AG04450 (cell line): ENCODE measurements at regions not wholly inside any gene's neighbourhood (a gene's known extent, or its start where the extent isn't known, plus 50 kb on each side); places are given as distances from the start of the nearest gene placed in this dataset.

Experiments used
- CTCF ChIA-PET: fragments of 300-600, 350-600 bp; formaldehyde crosslinking; extraction: SDS; loops from one replicate; lab custom pipeline; 2022; ENCODE audit warnings: antibody characterized with exemption, inconsistent platforms; lab: Charles Lee
- POLR2A ChIA-PET: fragments of 350-600 bp; formaldehyde crosslinking; extraction: SDS; loops from one replicate; lab custom pipeline; 2021; ENCODE audit warnings: antibody characterized with exemption, inconsistent platforms; lab: Yijun Ruan, JAX
- DNase-seq: peaks from one replicate; pipeline ENCODE4 v3.0.0-alpha.2; 2011; ENCODE audit warnings: low read depth, low spot score
- H3K27ac ChIP-seq: one replicate; pipeline ENCODE4 v1.5.1; 2012; ENCODE audit warnings: low read depth, low read length, control low read depth
- H3K27me3 ChIP-seq: one replicate; pipeline ENCODE4 v1.6.0; 2012; ENCODE audit warnings: low read length; ENCODE audit not compliant: control insufficient read depth, insufficient read depth
- H3K4me3 ChIP-seq: 2 replicates; pipeline ENCODE4 v1.5.1; 2011; ENCODE audit warnings: mild to moderate bottlenecking, low read depth, low read length, control low read depth
- H3K9me3 ChIP-seq: 2 replicates; pipeline ENCODE4 v1.5.1; 2012; ENCODE audit warnings: low read length; ENCODE audit not compliant: control insufficient read depth, insufficient read depth
- CTCF ChIP-seq: IDR thresholded peaks from 2 replicates; pipeline ENCODE4 v1.5.1; 2011; ENCODE audit warnings: low read depth, low read length, control low read depth, inconsistent platforms

DNA sequence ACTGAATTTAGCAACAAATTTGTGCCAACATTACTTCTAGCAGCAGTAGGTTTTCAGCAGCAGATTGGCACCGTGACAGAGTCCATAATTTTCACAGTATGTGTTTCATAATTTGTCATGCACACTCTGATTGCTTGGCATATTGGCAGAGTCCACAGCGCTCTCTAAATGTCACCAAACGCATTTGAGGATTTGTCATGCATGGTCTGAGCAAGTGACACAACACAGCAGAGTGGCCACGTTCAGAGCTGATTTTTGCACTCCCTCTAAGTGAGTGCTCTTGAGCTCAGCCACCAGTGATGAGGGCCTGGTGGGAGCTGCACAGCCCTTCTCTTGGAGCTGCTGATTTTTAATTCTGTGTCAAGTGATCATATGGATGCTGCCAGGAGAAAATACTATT lies 1270.8 kb downstream of the ROBO1 start:
- TF ChIP-seq CTCF, result no peak
- Histone ChIP-seq H3K9me3 (no peaks in the 10 kb centered on the region), H3K27ac (no peak overlapping the region), H3K4me3 (no peak overlapping the region), H3K27me3 (no peaks in the 10 kb centered on the region)
- no peak for DNase-seq
- ChIA-PET POLR2A (no interaction called here), CTCF (interaction anchor here (0.6 kb wide), 1 partner anchor 220 kb away, joined by 3 read pairs; no protein-coding TSS in a partner anchor)

DNA sequence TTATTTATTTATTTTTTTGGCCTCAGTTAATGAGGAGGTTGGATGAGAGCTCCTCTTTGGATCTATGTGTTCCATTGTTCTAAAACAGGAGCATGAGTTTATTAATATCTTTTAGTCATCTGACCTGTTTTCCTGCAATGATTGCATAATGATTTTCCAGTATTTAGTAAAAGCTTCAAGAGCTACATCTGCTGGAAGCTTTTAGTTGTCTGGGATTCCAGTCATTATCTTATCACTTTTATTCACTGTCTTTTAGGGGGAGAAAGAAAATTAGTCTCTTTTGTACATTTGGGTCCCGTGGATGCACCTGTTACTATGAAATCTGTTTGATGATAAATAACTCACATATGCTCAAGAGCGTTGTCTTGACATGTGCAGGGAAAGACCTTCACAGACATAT lies 1270.0 kb downstream of the ROBO1 start:
- no peak for DNase-seq
- Histone ChIP-seq H3K27me3 (no peaks in the 10 kb centered on the region), H3K9me3 (no peaks in the 10 kb centered on the region), H3K4me3 (no peak overlapping the region), H3K27ac (no peak overlapping the region)
- POLR2A ChIA-PET, result no interaction called here
- no peak for TF ChIP-seq CTCF
- CTCF ChIA-PET, result interaction anchor here (0.6 kb wide), 1 partner anchor 221 kb away, joined by 3 read pairs; no protein-coding TSS in a partner anchor

- Histone ChIP-seq H3K9me3 (no peaks in the 10 kb centered on the region), H3K27ac (no peak overlapping the region), H3K4me3 (no peak overlapping the region), H3K27me3 (no peaks in the 10 kb centered on the region)
- no peak for TF ChIP-seq CTCF
- no peak for DNase-seq
- CTCF ChIA-PET, result no interaction called here
- POLR2A ChIA-PET, result no interaction called here
Measured at GRCh38 chr3:78506061-78506460, 1261.7 kb downstream of the ROBO1 start.

DNA sequence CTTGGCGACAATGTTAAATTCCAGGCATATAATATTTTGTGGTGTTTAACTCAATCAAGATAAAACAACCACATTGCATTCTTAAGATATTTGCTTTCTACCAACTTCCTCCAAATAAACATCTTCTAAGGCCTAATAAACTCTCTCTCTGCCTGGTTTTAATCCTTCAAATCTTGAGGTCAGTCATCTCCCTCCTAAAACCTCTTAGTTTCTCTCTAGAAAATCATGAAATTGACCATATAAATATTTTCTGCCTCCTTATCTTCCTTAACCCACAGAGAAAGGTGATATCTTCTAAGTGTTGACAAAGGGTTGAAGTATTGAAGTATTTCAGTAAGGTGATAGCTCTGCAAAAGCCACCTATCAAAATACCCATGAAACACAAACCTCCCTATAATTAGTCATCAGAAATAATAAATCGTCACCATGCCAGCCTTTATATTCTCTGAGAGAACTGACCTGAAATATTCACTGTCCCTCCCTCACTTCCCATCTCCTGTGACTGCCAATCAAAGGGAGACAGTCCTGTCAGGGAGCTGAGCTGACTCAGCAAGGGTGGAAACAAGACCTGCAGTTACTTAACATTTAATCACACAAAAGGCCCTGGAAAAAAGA lies 1261.1 kb downstream of the ROBO1 start:
- ChIA-PET CTCF (no interaction called here), POLR2A (no interaction called here)
- Histone ChIP-seq H3K9me3 (no peaks in the 10 kb centered on the region), H3K27ac (no peak overlapping the region), H3K27me3 (no peaks in the 10 kb centered on the region), H3K4me3 (no peak overlapping the region)
- TF ChIP-seq CTCF, result no peak
- no peak for DNase-seq

DNA sequence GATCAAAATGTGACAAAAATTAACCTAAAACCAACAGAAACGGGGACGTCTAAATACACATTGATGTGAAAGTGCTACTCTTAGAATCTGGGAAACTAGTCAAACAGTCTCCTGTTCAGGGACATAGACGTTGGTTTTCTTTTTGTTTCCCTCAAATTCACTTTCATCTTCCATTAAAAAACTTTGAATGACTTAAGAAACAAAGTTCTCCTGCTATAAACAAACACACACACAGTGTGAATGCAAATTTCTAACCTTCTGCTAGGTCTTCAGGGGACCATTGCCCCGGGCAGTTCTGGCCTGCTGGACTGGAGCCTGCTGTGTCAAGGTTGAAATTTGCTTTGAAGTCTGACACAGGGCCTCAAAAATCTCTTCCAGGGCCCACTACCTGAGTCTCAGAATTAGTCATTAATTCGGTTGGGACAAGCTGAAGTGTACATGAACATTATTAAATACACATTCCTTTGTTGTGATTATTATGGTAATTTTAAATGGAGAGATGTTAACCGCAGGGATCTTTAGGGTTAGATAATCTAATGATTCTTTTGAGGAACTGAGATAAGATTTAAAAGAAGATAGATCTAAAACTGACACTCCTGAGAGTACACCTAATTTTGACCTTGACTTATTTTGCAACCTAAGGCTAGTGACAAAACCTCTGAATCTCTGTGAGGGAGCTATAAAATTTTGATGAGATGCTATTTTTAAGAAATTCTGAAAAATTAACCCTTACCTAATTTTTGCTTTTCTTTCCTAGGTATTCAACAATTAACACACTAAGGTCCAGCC lies 1260.4 kb downstream of the ROBO1 start:
- no peak for TF ChIP-seq CTCF
- H3K4me3 ChIP-seq, result no peak overlapping the region
- H3K27ac ChIP-seq, result no peak overlapping the region
- POLR2A ChIA-PET, result no interaction called here
- no peaks in the 10 kb centered on the region for H3K27me3 ChIP-seq
- no peaks in the 10 kb centered on the region for H3K9me3 ChIP-seq
- no peak for DNase-seq
- CTCF ChIA-PET, result no interaction called here
